ENCODE measurements at regions not wholly inside any gene's neighbourhood (a gene's known extent, or its start where the extent isn't known, plus 50 kb on each side); places are given as distances from the start of the nearest gene placed in this dataset.

GRCh38 chr3:188940573-188940932 is 231.2 kb upstream of the TPRG1 start:
- no peak for TF ChIP-seq CTCF (IDR thresholded peaks at IDR 0.05; ENCODE audit: low read depth, low read length)
- H3K4me3 ChIP-seq (ENCODE audit: low read depth, low read length), result no peak overlapping the region

- no peak for TF ChIP-seq CTCF (IDR thresholded peaks at IDR 0.05; ENCODE audit: low read depth, low read length)
Measured at GRCh38 chr3:188941103-188941502, 230.7 kb upstream of the TPRG1 start.

GRCh38 chr3:188942191-188942590 is 229.6 kb upstream of the TPRG1 start:
- H3K4me3 ChIP-seq (ENCODE audit: low read depth, low read length), result no peak overlapping the region
- no peak for TF ChIP-seq CTCF (IDR thresholded peaks at IDR 0.05; ENCODE audit: low read depth, low read length)

More at GRCh38 chr3:188941103-188941502, 230.7 kb upstream of the TPRG1 start:
- no peak overlapping the region for H3K4me3 ChIP-seq (ENCODE audit: low read depth, low read length)

- no peak for TF ChIP-seq CTCF (IDR thresholded peaks at IDR 0.05; ENCODE audit: low read depth, low read length)
- no peak overlapping the region for H3K4me3 ChIP-seq (ENCODE audit: low read depth, low read length)
Measured at GRCh38 chr3:188943591-188943990, 228.2 kb upstream of the TPRG1 start.

GRCh38 chr3:188944108-188944507 is 227.7 kb upstream of the TPRG1 start:
- no peak for TF ChIP-seq CTCF (IDR thresholded peaks at IDR 0.05; ENCODE audit: low read depth, low read length)

GRCh38 chr3:188946351-188947240 is 225.2 kb upstream of the TPRG1 start:
- H3K4me3 ChIP-seq (ENCODE audit: low read depth, low read length), result no peak overlapping the region
- TF ChIP-seq CTCF (IDR thresholded peaks at IDR 0.05; ENCODE audit: low read depth, low read length), result no peak

More at GRCh38 chr3:188944108-188944507, 227.7 kb upstream of the TPRG1 start:
- H3K4me3 ChIP-seq (ENCODE audit: low read depth, low read length), result no peak overlapping the region
